ENCODE measurements at regions not wholly inside any gene's neighbourhood (a gene's known extent, or its start where the extent isn't known, plus 50 kb on each side); places are given as distances from the start of the nearest gene placed in this dataset.

GRCh38 chrX:125404667-125405160 lies 85.0 kb downstream of the TEX13C start:
- no peak for DNase-seq (ENCODE audit: extremely low spot score in 2 of 2)
- Histone ChIP-seq H3K27me3 (no peaks in the 10 kb centered on the region), H3K4me3 (no peak overlapping the region), H3K36me3 (no peaks in the 10 kb centered on the region), H3K9me3 (no peaks in the 10 kb centered on the region), H3K4me1 (no peaks in the 10 kb centered on the region), H3K27ac (no peak overlapping the region)
- TF ChIP-seq CTCF (IDR thresholded peaks at IDR 0.05), result no peak
- no peak for TF ChIP-seq POLR2AphosphoS5 (IDR thresholded peaks at IDR 0.05; ENCODE audit: insufficient read depth in 1 of 2, low read depth in 1 of 2)
- no peak for TF ChIP-seq POLR2A (IDR thresholded peaks at IDR 0.05)
- intact Hi-C loops (cut with DNase I), result no loop called here

GRCh38 chrX:125405339-125405738 lies 85.7 kb downstream of the TEX13C start:
- TF ChIP-seq POLR2AphosphoS5 (IDR thresholded peaks at IDR 0.05; ENCODE audit: insufficient read depth in 1 of 2, low read depth in 1 of 2) (no peak), CTCF (IDR thresholded peaks at IDR 0.05) (no peak), POLR2A (IDR thresholded peaks at IDR 0.05) (no peak)
- Histone ChIP-seq H3K4me3 (no peak overlapping the region), H3K36me3 (no peaks in the 10 kb centered on the region), H3K9me3 (no peaks in the 10 kb centered on the region), H3K27ac (no peak overlapping the region), H3K4me1 (no peaks in the 10 kb centered on the region), H3K27me3 (no peaks in the 10 kb centered on the region)
- intact Hi-C loops (cut with DNase I), result no loop called here
- no peak for DNase-seq (ENCODE audit: extremely low spot score in 2 of 2)

- no peak overlapping the region for H3K27ac ChIP-seq
- no peaks in the 10 kb centered on the region for H3K27me3 ChIP-seq
- no peak overlapping the region for H3K4me3 ChIP-seq
- TF ChIP-seq CTCF (IDR thresholded peaks at IDR 0.05), result no peak
- TF ChIP-seq POLR2AphosphoS5 (IDR thresholded peaks at IDR 0.05; ENCODE audit: insufficient read depth in 1 of 2, low read depth in 1 of 2), result no peak
- no peak for TF ChIP-seq POLR2A (IDR thresholded peaks at IDR 0.05)
- intact Hi-C loops (cut with DNase I), result no loop called here
- H3K4me1 ChIP-seq, result no peaks in the 10 kb centered on the region
- no peaks in the 10 kb centered on the region for H3K36me3 ChIP-seq
- DNase-seq (ENCODE audit: extremely low spot score in 2 of 2), result no peak
- H3K9me3 ChIP-seq, result no peaks in the 10 kb centered on the region
These were observed 87.6 kb downstream of the TEX13C start for GRCh38 chrX:125407314-125407713.

- Histone ChIP-seq H3K27ac (no peak overlapping the region), H3K4me3 (no peak overlapping the region), H3K9me3 (no peaks in the 10 kb centered on the region), H3K36me3 (no peaks in the 10 kb centered on the region), H3K4me1 (no peaks in the 10 kb centered on the region), H3K27me3 (no peaks in the 10 kb centered on the region)
- TF ChIP-seq CTCF (IDR thresholded peaks at IDR 0.05), result no peak
- no peak for TF ChIP-seq POLR2A (IDR thresholded peaks at IDR 0.05)
- TF ChIP-seq POLR2AphosphoS5 (IDR thresholded peaks at IDR 0.05; ENCODE audit: insufficient read depth in 1 of 2, low read depth in 1 of 2), result no peak
- intact Hi-C loops (cut with DNase I), result no loop called here
- DNase-seq (ENCODE audit: extremely low spot score in 2 of 2), result no peak
These were observed 101.1 kb downstream of the TEX13C start for GRCh38 chrX:125420809-125421208.

GRCh38 chrX:125422986-125423385 lies 103.3 kb downstream of the TEX13C start:
- Histone ChIP-seq H3K27me3 (no peaks in the 10 kb centered on the region), H3K36me3 (no peaks in the 10 kb centered on the region), H3K9me3 (no peaks in the 10 kb centered on the region), H3K4me1 (no peaks in the 10 kb centered on the region), H3K27ac (no peak overlapping the region), H3K4me3 (no peak overlapping the region)
- intact Hi-C loops (cut with DNase I), result no loop called here
- TF ChIP-seq POLR2AphosphoS5 (IDR thresholded peaks at IDR 0.05; ENCODE audit: insufficient read depth in 1 of 2, low read depth in 1 of 2), result no peak
- DNase-seq (ENCODE audit: extremely low spot score in 2 of 2), result no peak
